ENCODE measurements at regions not wholly inside any gene's neighbourhood (a gene's known extent, or its start where the extent isn't known, plus 50 kb on each side); places are given as distances from the start of the nearest gene placed in this dataset.
A peak's percentile ranks its signal among the peaks of the same experiment; 100 is the strongest.

- TF ChIP-seq, protein P1, sequence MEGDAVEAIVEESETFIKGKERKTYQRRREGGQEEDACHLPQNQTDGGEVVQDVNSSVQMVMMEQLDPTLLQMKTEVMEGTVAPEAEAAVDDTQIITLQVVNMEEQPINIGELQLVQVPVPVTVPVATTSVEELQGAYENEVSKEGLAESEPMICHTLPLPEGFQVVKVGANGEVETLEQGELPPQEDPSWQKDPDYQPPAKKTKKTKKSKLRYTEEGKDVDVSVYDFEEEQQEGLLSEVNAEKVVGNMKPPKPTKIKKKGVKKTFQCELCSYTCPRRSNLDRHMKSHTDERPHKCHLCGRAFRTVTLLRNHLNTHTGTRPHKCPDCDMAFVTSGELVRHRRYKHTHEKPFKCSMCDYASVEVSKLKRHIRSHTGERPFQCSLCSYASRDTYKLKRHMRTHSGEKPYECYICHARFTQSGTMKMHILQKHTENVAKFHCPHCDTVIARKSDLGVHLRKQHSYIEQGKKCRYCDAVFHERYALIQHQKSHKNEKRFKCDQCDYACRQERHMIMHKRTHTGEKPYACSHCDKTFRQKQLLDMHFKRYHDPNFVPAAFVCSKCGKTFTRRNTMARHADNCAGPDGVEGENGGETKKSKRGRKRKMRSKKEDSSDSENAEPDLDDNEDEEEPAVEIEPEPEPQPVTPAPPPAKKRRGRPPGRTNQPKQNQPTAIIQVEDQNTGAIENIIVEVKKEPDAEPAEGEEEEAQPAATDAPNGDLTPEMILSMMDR (IDR thresholded peaks at IDR 0.05; ENCODE audit: insufficient read depth, low read length, severe bottlenecking) = peak; percentile 24
- no peak for DNase-seq (ENCODE audit: low read depth)
- no peaks in the 10 kb centered on the region for H3K27me3 ChIP-seq (ENCODE audit: control insufficient read depth, insufficient read depth, low read length)
- no peak overlapping the region for H3K4me3 ChIP-seq (ENCODE audit: low read depth, low read length)
- FAIRE-seq = no peak
- no peaks in the 10 kb centered on the region for H3K36me3 ChIP-seq (ENCODE audit: control insufficient read depth, insufficient read depth, low read length)
These were observed 117.8 kb upstream of the AKR1E2 start for GRCh38 chr10:4708123-4708759.

DNA sequence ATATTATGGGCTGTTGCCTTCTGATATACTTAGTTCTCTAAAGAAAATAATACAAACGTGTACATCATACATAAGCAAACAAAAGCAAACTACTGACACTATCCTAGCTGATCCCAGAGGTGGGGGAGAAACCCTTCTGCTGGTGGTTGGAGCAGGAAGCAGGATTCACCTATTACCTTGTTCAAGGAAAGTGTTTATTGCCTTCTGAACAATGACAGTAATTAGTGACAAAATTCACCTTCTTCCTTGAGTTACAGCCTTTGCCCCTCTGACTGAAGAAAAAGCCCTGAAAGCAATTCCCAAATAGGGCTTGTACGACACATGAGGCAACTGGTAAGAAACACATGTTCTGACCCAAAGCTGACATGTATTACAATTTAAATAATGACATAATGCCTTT is 118.8 kb upstream of the AKR1E2 start:
- DNase-seq (ENCODE audit: low read depth) = no peak
- H3K36me3 ChIP-seq (ENCODE audit: control insufficient read depth, insufficient read depth, low read length) = no peaks in the 10 kb centered on the region
- no peak overlapping the region for H3K4me3 ChIP-seq (ENCODE audit: low read depth, low read length)
- no peak for FAIRE-seq
- TF ChIP-seq, protein P1 (IDR thresholded peaks at IDR 0.05; ENCODE audit: insufficient read depth, low read length, severe bottlenecking) = no peak
- no peaks in the 10 kb centered on the region for H3K27me3 ChIP-seq (ENCODE audit: control insufficient read depth, insufficient read depth, low read length)

- H3K27me3 ChIP-seq (ENCODE audit: control insufficient read depth, insufficient read depth, low read length) = no peaks in the 10 kb centered on the region
- peak; percentile 99 for DNase-seq (ENCODE audit: low read depth)
- H3K36me3 ChIP-seq (ENCODE audit: control insufficient read depth, insufficient read depth, low read length) = no peaks in the 10 kb centered on the region
- FAIRE-seq = peak; percentile 98
- H3K4me3 ChIP-seq (ENCODE audit: low read depth, low read length) = no peak overlapping the region
- TF ChIP-seq, protein P1 (IDR thresholded peaks at IDR 0.05; ENCODE audit: insufficient read depth, low read length, severe bottlenecking) = no peak
These were observed 121.9 kb upstream of the AKR1E2 start for GRCh38 chr10:4704034-4704545.

- Histone ChIP-seq H3K27me3 (ENCODE audit: control insufficient read depth, insufficient read depth, low read length) (no peaks in the 10 kb centered on the region), H3K4me3 (ENCODE audit: low read depth, low read length) (no peak overlapping the region), H3K36me3 (ENCODE audit: control insufficient read depth, insufficient read depth, low read length) (no peaks in the 10 kb centered on the region)
- TF ChIP-seq, protein P1 (IDR thresholded peaks at IDR 0.05; ENCODE audit: insufficient read depth, low read length, severe bottlenecking) = no peak
- DNase-seq (ENCODE audit: low read depth) = no peak
- no peak for FAIRE-seq
These were observed 125.0 kb upstream of the AKR1E2 start for GRCh38 chr10:4701016-4701415.

DNA sequence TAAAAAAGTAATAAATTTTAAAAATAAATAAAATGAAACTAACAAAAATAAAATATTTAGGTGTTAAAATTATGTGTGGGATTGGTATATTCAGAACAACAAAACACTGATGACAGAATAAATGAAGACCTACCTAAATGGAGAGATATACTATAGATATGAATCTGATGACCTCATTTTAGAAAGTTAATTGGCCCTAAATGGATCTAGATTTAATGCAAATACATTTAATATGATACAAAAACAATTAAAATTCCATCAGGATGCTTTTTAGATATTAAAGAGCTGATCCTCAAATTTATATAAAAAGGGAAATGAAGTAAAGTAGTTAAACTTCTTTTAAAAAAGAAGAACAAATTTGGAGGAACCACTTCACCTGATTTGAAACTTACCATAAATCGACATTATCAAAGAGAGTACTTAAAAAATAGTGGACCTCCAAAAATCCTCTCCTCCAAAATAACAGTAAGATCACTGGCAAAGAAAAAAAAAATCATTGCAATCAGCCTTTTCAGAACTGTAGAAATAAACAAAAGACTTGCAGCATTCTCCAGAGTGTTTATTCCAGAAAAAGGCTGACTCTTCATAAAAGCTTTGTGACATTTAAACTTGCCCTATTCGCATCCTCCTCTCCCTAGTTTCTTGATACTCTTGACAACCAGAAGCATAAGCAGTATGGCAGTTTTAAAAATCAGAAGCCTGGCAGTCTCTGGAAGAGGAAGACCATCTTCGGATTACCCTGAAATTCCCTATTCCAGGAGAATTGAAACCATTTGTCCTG is 125.9 kb upstream of the AKR1E2 start:
- Histone ChIP-seq H3K36me3 (ENCODE audit: control insufficient read depth, insufficient read depth, low read length) (no peaks in the 10 kb centered on the region), H3K27me3 (ENCODE audit: control insufficient read depth, insufficient read depth, low read length) (no peaks in the 10 kb centered on the region), H3K4me3 (ENCODE audit: low read depth, low read length) (no peak overlapping the region)
- TF ChIP-seq, protein P1 (IDR thresholded peaks at IDR 0.05; ENCODE audit: insufficient read depth, low read length, severe bottlenecking) = no peak
- FAIRE-seq = no peak
- no peak for DNase-seq (ENCODE audit: low read depth)

Data from bronchial epithelial cell (primary cell).